ENCODE measurements at regions not wholly inside any gene's neighbourhood (a gene's known extent, or its start where the extent isn't known, plus 50 kb on each side); places are given as distances from the start of the nearest gene placed in this dataset.
"Not testable (repeated sequence)": the region's sequence is repeated elsewhere in the genome, so short reads cannot be mapped to it uniquely, and the experiment has no call there.

- Histone ChIP-seq H3K4me1 (no peaks in the 10 kb centered on the region), H3K36me3 (ENCODE audit: insufficient read depth in 1 of 2, low read depth in 1 of 2) (no peaks in the 10 kb centered on the region), H3K27me3 (ENCODE audit: insufficient read depth in 3 of 3, low read length in 2 of 3) (no peaks in the 10 kb centered on the region), H3K4me3 (no peak overlapping the region), H3K9me3 (no peaks in the 10 kb centered on the region), H3K27ac (no peak overlapping the region)
- ATAC-seq (no peak), DNase-seq (no peak)
- TF ChIP-seq CTCF (IDR thresholded peaks at IDR 0.05), result no peak
- 24 to 39% (median 25%) methylated on average over 3 of the region's 3 CpGs for WGBS, 3 donors
- intact Hi-C loops (cut with DNase I), result no loop called here
Measured at GRCh38 chr4:174005422-174005821, 278.0 kb downstream of the FBXO8 start.

- H3K27ac ChIP-seq, result no peak overlapping the region
- no peaks in the 10 kb centered on the region for H3K4me1 ChIP-seq
- 62 to 72% (median 64%) methylated on average over 6 of the region's 6 CpGs for WGBS, 3 donors
- intact Hi-C loops (cut with DNase I), result no loop called here
- no peak for TF ChIP-seq CTCF (IDR thresholded peaks at IDR 0.05)
- no peaks in the 10 kb centered on the region for H3K27me3 ChIP-seq (ENCODE audit: insufficient read depth in 3 of 3, low read length in 2 of 3)
- H3K4me3 ChIP-seq, result no peak overlapping the region
- no peaks in the 10 kb centered on the region for H3K9me3 ChIP-seq
- DNase-seq (no peak), ATAC-seq (no peak)
- H3K36me3 ChIP-seq (ENCODE audit: insufficient read depth in 1 of 2, low read depth in 1 of 2), result no peaks in the 10 kb centered on the region
Measured at GRCh38 chr4:173998471-173999144, 284.9 kb downstream of the FBXO8 start.

- DNase-seq; H3K9me3 ChIP-seq; H3K27me3 ChIP-seq (ENCODE audit: insufficient read depth in 3 of 3, low read length in 2 of 3); H3K4me1 ChIP-seq; H3K4me3 ChIP-seq; H3K36me3 ChIP-seq (ENCODE audit: insufficient read depth in 1 of 2, low read depth in 1 of 2); intact Hi-C loops (cut with DNase I); H3K27ac ChIP-seq; ATAC-seq: not testable (repeated sequence)
- 87 to 93% (median 92%) methylated on average over 4 of the region's 4 CpGs for WGBS, 3 donors
Measured at GRCh38 chr4:173995779-173996178, 287.7 kb downstream of the FBXO8 start.

GRCh38 chr4:173991814-173992213 lies 291.7 kb downstream of the FBXO8 start:
- no peaks in the 10 kb centered on the region for H3K9me3 ChIP-seq
- no peak for TF ChIP-seq CTCF (IDR thresholded peaks at IDR 0.05)
- H3K36me3 ChIP-seq (ENCODE audit: insufficient read depth in 1 of 2, low read depth in 1 of 2), result no peaks in the 10 kb centered on the region
- no peaks in the 10 kb centered on the region for H3K27me3 ChIP-seq (ENCODE audit: insufficient read depth in 3 of 3, low read length in 2 of 3)
- DNase-seq, result no peak
- H3K27ac ChIP-seq, result no peak overlapping the region
- 74 to 83% (median 83%) methylated on average over 3 of the region's 3 CpGs for WGBS, 3 donors
- H3K4me3 ChIP-seq, result no peak overlapping the region
- no peaks in the 10 kb centered on the region for H3K4me1 ChIP-seq
- no peak for ATAC-seq
- intact Hi-C loops (cut with DNase I), result no loop called here

- no peak for TF ChIP-seq CTCF (IDR thresholded peaks at IDR 0.05)
- Histone ChIP-seq H3K9me3 (no peaks in the 10 kb centered on the region), H3K27me3 (ENCODE audit: insufficient read depth in 3 of 3, low read length in 2 of 3) (no peaks in the 10 kb centered on the region), H3K4me3 (no peak overlapping the region), H3K4me1 (no peaks in the 10 kb centered on the region), H3K27ac (no peak overlapping the region), H3K36me3 (ENCODE audit: insufficient read depth in 1 of 2, low read depth in 1 of 2) (no peaks in the 10 kb centered on the region)
- 64 to 75% (median 67%) methylated on average over 1 of the region's 1 CpG for WGBS, 3 donors
- DNase-seq (no peak), ATAC-seq (no peak)
- intact Hi-C loops (cut with DNase I), result no loop called here
Measured at GRCh38 chr4:173991316-173991715, 292.2 kb downstream of the FBXO8 start.

All from psoas muscle (tissue), 7 donors.